GM23338 (cell line): ENCODE measurements at regions not wholly inside any gene's neighbourhood (a gene's known extent, or its start where the extent isn't known, plus 50 kb on each side); places are given as distances from the start of the nearest gene placed in this dataset.

Experiments
- ATAC-seq: fragments of 200-7000 bp; cut with Tn5 transposase; 3 replicates; pipeline ENCODE4 v1.9.1; 2020
- DNase-seq: peaks from one replicate; pipeline ENCODE4 v3.0.0-alpha.2; 2015; ENCODE audit warnings: low spot score
- H2AFZ ChIP-seq: fragments of 200-600 bp; sonication (generic); 2 replicates; pipeline ENCODE4 v1.8.0; 2016; ENCODE audit warnings: antibody characterized with exemption, mild to moderate bottlenecking, moderate library complexity
- H3F3A ChIP-seq: fragments of 200-600 bp; sonication (generic); replicated peaks from 2 replicates; pipeline ENCODE4 v1.8.0; 2017; ENCODE audit warnings: antibody characterized with exemption, mixed run types, low read depth
- H3K27ac ChIP-seq: fragments of 200-600 bp; sonication (generic); 2 replicates; pipeline ENCODE4 v1.6.1; 2016; ENCODE audit warnings: low read depth
- H3K27me3 ChIP-seq: fragments of 200-600 bp; sonication (generic); 2 replicates; pipeline ENCODE4 v1.8.0; 2016; ENCODE audit warnings: mild to moderate bottlenecking, mixed run types, moderate library complexity; ENCODE audit not compliant: insufficient read depth
- H3K36me3 ChIP-seq: fragments of 200-600 bp; sonication (generic); 2 replicates; pipeline ENCODE4 v1.8.0; 2016; ENCODE audit warnings: mild to moderate bottlenecking; ENCODE audit not compliant: insufficient read depth
- H3K4me1 ChIP-seq: fragments of 200-600 bp; sonication (generic); 2 replicates; pipeline ENCODE4 v1.8.0; 2016; ENCODE audit warnings: mild to moderate bottlenecking, moderate library complexity; ENCODE audit not compliant: insufficient read depth
- H3K4me2 ChIP-seq: fragments of 200-600 bp; sonication (generic); 2 replicates; pipeline ENCODE4 v1.7.1; 2017; ENCODE audit warnings: mixed run types
- H3K4me3 ChIP-seq: fragments of 200-600 bp; sonication (generic); 2 replicates; pipeline ENCODE4 v1.6.1; 2016; ENCODE audit warnings: mixed run types
- H3K79me2 ChIP-seq: fragments of 200-600 bp; sonication (generic); replicated peaks from 2 replicates; pipeline ENCODE4 v1.8.0; 2017; ENCODE audit warnings: mild to moderate bottlenecking; ENCODE audit not compliant: insufficient read depth
- H3K9me2 ChIP-seq: fragments of 200-600 bp; sonication (generic); 2 replicates; pipeline ENCODE4 v1.8.0; 2017; ENCODE audit not compliant: insufficient read depth
- H4K20me1 ChIP-seq: fragments of 200-600 bp; sonication (generic); replicated peaks from 2 replicates; pipeline ENCODE4 v1.8.0; 2017; ENCODE audit warnings: mild to moderate bottlenecking; ENCODE audit not compliant: insufficient read depth
- H3K27ac Mint-ChIP-seq: 2 replicates; pipeline ENCODE4 v1.8.0; 2020; ENCODE audit warnings: inconsistent platforms, mild to moderate bottlenecking, moderate library complexity, mixed read lengths
- H3K27me3 Mint-ChIP-seq: 3 replicates; pipeline ENCODE4 v1.8.0; 2022; ENCODE audit warnings: low read depth, mild to moderate bottlenecking, moderate library complexity, mixed read lengths, inconsistent platforms; ENCODE audit not compliant: insufficient read depth, poor library complexity
- H3K36me3 Mint-ChIP-seq: 3 replicates; pipeline ENCODE4 v1.8.0; 2021; ENCODE audit warnings: low read depth, mild to moderate bottlenecking, inconsistent platforms, moderate library complexity, mixed read lengths
- H3K4me1 Mint-ChIP-seq: 3 replicates; pipeline ENCODE4 v1.8.0; 2020; ENCODE audit warnings: mild to moderate bottlenecking, inconsistent platforms, mixed read lengths
- H3K4me3 Mint-ChIP-seq: 3 replicates; pipeline ENCODE4 v1.8.0; 2021; ENCODE audit warnings: moderate library complexity, mild to moderate bottlenecking, inconsistent platforms, mixed read lengths
- H3K9me3 Mint-ChIP-seq: 3 replicates; pipeline ENCODE4 v1.8.0; 2020; ENCODE audit warnings: moderate library complexity, mild to moderate bottlenecking, inconsistent platforms, mixed read lengths
- CREB1 ChIP-seq: fragments of 250-450 bp; sonication (Bioruptor Pico); IDR thresholded peaks from 2 replicates; pipeline ENCODE4 v1.5.0; 2020; ENCODE audit warnings: low read depth, mild to moderate bottlenecking, moderate library complexity
- CTCF ChIP-seq, 2 experiments: fragments of 200-600 bp in 1 of 2; sonication (generic) in 1 of 2; conservative IDR thresholded peaks; 2 replicates each; pipeline versions ENCODE4 v1.5.1 to v1.6.1; 2016 to 2017; ENCODE audit warnings: antibody characterized with exemption in 2 of 2, low read depth in 2 of 2, mild to moderate bottlenecking in 2 of 2, moderate library complexity in 1 of 2
- NANOG ChIP-seq: IDR thresholded peaks from 2 replicates; pipeline ENCODE4 v1.6.1; 2016; ENCODE audit warnings: antibody characterized with exemption, borderline replicate concordance
- POLR2AphosphoS5 ChIP-seq: IDR thresholded peaks from 2 replicates; pipeline ENCODE4 v1.6.1; 2016; ENCODE audit warnings: antibody characterized with exemption, low read depth
- STAT1 ChIP-seq: IDR thresholded peaks from one replicate; pipeline ENCODE4 v1.6.1; 2016; ENCODE audit warnings: antibody characterized with exemption; ENCODE audit not compliant: unreplicated experiment
- ZNF114 ChIP-seq: fragments of 250-450 bp; sonication (Bioruptor Pico); IDR thresholded peaks from 2 replicates; pipeline ENCODE4 v1.5.0; 2020; ENCODE audit warnings: mild to moderate bottlenecking, moderate library complexity
- ZNF331 ChIP-seq: fragments of 250-450 bp; sonication (Bioruptor Pico); IDR thresholded peaks from 2 replicates; pipeline ENCODE4 v1.5.0; 2020; ENCODE audit warnings: low read depth, mild to moderate bottlenecking, moderate library complexity
- TF ChIP-seq, protein P1 (sequence below): fragments of 250-450 bp; sonication (Bioruptor Pico); IDR thresholded peaks from 2 replicates; pipeline ENCODE4 v1.5.0; 2020; ENCODE audit warnings: mild to moderate bottlenecking, moderate library complexity

DNA sequence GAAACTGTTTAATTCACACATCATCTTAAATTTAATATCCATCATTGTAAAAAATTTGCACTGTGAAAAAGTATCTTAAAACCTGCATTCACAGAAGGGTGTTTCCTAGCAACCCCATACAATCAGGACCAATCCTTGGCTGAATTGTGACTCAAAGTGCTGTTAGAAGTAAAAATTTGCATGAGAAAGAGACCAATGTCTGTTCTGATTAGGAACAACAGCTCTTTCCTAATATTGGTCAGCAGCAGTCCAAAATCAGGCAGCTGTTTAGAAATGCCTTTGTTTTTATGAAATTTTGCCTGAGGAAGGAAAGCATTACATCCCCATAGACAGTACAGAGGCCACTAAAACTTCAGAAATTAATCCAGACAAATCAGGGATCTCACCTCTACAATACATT lies 987.0 kb downstream of the HACE1 start:
- no peak for TF ChIP-seq ZNF331 (CRISPR knock-in tag)
- TF ChIP-seq CTCF (conservative IDR thresholded peaks at IDR 0.05; ENCODE audit: low read depth in 2 of 2): no peak
- peak; percentile 33; the same call in 1 of the 2 replicates for TF ChIP-seq NANOG
- no peak for TF ChIP-seq ZNF114 (CRISPR knock-in tag)
- TF ChIP-seq, protein P1, sequence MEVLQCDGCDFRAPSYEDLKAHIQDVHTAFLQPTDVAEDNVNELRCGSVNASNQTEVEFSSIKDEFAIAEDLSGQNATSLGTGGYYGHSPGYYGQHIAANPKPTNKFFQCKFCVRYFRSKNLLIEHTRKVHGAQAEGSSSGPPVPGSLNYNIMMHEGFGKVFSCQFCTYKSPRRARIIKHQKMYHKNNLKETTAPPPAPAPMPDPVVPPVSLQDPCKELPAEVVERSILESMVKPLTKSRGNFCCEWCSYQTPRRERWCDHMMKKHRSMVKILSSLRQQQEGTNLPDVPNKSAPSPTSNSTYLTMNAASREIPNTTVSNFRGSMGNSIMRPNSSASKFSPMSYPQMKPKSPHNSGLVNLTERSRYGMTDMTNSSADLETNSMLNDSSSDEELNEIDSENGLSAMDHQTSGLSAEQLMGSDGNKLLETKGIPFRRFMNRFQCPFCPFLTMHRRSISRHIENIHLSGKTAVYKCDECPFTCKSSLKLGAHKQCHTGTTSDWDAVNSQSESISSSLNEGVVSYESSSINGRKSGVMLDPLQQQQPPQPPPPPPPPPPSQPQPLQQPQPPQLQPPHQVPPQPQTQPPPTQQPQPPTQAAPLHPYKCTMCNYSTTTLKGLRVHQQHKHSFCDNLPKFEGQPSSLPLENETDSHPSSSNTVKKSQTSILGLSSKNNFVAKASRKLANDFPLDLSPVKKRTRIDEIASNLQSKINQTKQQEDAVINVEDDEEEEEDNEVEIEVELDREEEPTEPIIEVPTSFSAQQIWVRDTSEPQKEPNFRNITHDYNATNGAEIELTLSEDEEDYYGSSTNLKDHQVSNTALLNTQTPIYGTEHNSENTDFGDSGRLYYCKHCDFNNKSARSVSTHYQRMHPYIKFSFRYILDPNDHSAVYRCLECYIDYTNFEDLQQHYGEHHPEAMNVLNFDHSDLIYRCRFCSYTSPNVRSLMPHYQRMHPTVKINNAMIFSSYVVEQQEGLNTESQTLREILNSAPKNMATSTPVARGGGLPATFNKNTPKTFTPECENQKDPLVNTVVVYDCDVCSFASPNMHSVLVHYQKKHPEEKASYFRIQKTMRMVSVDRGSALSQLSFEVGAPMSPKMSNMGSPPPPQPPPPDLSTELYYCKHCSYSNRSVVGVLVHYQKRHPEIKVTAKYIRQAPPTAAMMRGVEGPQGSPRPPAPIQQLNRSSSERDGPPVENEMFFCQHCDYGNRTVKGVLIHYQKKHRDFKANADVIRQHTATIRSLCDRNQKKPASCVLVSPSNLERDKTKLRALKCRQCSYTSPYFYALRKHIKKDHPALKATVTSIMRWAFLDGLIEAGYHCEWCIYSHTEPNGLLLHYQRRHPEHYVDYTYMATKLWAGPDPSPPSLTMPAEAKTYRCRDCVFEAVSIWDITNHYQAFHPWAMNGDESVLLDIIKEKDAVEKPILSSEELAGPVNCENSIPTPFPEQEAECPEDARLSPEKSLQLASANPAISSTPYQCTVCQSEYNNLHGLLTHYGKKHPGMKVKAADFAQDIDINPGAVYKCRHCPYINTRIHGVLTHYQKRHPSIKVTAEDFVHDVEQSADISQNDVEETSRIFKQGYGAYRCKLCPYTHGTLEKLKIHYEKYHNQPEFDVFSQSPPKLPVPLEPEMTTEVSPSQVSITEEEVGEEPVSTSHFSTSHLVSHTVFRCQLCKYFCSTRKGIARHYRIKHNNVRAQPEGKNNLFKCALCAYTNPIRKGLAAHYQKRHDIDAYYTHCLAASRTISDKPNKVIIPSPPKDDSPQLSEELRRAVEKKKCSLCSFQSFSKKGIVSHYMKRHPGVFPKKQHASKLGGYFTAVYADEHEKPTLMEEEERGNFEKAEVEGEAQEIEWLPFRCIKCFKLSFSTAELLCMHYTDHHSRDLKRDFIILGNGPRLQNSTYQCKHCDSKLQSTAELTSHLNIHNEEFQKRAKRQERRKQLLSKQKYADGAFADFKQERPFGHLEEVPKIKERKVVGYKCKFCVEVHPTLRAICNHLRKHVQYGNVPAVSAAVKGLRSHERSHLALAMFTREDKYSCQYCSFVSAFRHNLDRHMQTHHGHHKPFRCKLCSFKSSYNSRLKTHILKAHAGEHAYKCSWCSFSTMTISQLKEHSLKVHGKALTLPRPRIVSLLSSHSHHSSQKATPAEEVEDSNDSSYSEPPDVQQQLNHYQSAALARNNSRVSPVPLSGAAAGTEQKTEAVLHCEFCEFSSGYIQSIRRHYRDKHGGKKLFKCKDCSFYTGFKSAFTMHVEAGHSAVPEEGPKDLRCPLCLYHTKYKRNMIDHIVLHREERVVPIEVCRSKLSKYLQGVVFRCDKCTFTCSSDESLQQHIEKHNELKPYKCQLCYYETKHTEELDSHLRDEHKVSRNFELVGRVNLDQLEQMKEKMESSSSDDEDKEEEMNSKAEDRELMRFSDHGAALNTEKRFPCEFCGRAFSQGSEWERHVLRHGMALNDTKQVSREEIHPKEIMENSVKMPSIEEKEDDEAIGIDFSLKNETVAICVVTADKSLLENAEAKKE (CRISPR knock-in tag): no peak
- no peak for TF ChIP-seq STAT1
- no peak for TF ChIP-seq POLR2AphosphoS5
- TF ChIP-seq CREB1 (CRISPR knock-in tag): no peak
- Histone ChIP-seq H3K9me2 (no peaks in the 10 kb centered on the region; the same call in 1 of the 2 replicates), H3K36me3 (no peaks in the 10 kb centered on the region), H3K27ac (no peak overlapping the region), H3K27me3 (no peaks in the 10 kb centered on the region), H3K4me2 (no peak overlapping the region), H3K4me1 (peaks cover 17% of the 10 kb centered on the region), H4K20me1 (no peaks in the 10 kb centered on the region), H3K4me3 (no peak overlapping the region), H3F3A (no peaks in the 10 kb centered on the region), H2AFZ (no peak overlapping the region), H3K79me2 (no peaks in the 10 kb centered on the region)
- Mint-ChIP-seq H3K27ac (peak overlapping the region; percentile 91; the same call in 1 of the 2 replicates), H3K4me1 (peaks cover 31% of the 10 kb centered on the region), H3K27me3 (peaks cover 1% of the 10 kb centered on the region), H3K4me3 (no peak overlapping the region; the same call in 2 of the 3 replicates), H3K9me3 (no peaks in the 10 kb centered on the region), H3K36me3 (no peaks in the 10 kb centered on the region)
- ATAC-seq: peak; percentile 82
- DNase-seq: peak; percentile 79
